HuH-7.5 (cell line): ENCODE measurements at regions not wholly inside any gene's neighbourhood (a gene's known extent, or its start where the extent isn't known, plus 50 kb on each side); places are given as distances from the start of the nearest gene placed in this dataset.
"Not testable (repeated sequence)": the region's sequence is repeated elsewhere in the genome, so short reads cannot be mapped to it uniquely, and the experiment has no call there.

ENCODE experiments used
- DNase-seq: peaks from one replicate; pipeline ENCODE4 v3.0.0; 2011; ENCODE audit warnings: low spot score

DNA sequence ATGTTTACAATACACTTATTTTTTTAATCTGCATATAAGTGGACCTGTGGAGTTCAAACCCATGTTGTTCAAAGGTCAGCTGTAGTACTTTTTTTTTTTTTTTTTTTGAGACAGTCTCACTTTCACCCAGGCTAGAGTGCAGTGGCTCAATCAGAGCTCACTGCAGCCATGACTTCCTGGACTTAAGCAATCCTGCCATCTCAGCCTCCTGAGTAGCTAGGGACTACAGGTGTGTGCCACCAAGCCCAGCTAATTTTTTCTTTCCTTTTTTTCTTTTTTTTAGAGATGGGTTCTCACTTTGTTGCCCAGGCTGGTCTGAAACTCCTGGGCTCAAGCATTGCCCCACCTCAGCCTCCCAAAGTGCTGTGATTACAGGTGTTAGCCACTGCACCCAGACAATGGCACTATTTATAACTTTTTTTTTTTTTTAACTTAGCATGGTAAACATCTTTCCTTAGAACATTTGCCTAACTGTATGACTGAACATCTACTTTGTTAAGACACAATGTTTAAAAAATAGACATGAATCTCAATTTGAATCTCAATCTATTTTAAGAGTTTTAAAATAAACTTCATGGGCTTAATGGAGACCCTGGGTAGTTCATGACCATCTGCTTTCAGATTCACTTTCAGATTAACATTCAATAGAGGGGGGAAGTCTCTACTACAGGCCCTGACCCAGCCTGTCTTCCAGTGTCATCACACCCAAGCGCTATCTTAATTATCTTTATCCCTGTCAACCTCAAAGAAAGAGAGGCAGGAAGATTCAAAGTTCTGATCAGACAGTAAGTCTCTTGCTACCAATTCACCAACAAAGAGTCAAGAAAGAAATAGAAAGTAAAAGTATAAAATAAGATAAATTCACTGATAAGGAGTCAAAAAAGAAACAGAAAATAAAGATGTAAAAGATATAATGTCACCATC lies 97.7 kb upstream of the DOCK9 start:
- no peak for DNase-seq

DNA sequence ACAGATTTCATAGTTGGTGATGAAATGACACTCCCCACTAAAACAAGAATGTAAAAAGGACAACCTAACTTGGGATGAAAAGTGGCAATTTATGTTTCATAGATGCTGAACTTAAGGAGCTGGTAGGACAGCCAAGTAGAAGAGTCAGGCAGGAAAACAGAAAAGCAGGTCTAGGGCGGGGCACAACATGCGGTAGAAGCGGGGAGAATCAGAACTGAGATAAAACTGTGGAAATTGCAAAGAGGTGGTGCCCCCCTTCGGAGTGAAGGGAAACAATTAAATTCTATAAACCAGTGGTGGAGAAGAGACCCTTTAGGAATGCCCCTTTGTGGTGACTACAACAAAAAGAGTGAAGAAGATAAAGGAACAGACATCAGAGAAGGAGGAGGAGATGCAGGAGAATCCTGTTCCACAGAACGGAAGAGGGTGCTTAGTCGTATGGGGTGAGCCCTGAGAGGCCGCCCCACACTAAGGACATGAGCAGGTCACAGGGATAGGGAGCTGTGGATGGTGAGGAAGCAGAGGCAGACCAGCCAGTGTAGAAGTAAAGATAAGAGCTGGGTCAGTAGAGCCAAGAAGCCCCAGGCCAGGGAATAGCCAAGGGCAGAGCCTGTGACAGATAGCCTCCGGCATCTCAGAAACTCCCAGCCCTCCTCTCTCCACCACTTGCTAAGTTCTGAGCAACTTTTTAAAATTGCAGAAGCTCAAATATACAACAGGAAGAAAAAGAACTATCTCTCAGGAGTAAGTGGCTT lies 100.3 kb upstream of the DOCK9 start:
- DNase-seq = no peak

DNA sequence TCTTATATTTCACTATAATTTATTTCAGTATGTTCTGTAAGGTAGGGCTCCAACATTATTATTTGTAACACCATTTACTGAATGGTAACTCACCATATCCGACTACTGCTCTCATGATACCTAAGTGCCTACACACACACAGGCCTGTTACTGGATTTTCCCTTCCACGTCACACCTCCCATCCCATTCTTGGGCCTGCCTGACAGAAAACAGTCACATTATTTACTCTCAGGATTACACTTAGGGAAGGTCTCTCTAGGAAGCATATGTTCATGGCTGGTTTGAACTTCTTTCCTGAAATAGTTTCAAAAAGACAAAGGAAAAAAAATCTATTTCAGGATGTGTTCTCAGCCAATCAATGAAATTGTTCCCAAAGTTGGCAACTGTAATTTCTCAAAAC lies 102.3 kb upstream of the DOCK9 start:
- no peak for DNase-seq

DNA sequence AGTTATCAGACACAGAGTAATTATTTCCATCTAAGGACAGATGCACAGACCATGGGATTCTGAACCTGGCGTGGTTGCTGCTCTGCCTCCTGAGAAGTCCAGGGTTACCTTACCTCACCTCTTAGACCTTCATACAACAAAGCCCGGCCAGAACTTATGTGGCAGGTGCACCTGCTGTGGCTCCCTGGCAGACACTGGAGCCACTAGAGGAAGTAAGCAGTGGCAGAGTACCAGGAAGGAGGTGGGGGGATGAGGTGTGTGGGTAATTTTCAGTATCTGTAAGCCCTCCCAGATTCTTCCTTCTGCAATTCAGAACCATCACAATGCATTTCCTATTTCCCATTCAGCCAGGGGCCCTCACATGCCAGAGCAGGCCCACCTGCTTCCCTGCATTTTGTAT lies 106.1 kb upstream of the DOCK9 start:
- no peak for DNase-seq

DNA sequence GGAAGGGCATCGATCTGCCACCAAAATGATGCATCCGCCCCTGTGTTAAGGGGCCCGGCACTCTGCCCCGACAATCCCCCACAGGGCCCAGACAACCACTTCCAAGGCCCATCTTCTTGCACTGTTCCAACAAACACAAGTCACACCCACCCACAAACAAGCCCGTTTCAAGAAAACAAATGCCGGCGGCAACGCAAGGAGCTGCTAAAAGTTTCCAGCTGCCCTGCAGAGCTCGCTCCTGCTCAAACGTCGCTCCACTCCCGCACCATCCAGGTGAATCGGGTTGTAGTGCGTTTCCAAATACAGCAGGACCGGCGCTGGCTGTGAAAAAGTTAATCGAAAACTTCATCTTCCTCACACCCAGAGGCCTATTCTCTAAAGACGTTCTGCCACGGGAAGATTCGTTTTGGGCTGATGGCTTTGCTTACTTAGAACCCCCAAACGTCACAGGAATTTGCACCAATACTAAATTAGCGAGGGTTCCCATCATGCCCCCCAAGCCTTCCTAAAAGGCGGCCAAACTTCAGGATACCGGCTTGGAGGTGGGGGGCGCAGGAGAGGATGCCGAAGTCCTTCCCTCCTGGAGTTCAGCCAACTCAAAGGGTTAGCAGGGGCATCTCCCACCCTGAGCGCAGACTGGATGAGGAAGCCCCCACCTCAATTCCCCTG lies 107.4 kb upstream of the DOCK9 start:
- no peak for DNase-seq

DNA sequence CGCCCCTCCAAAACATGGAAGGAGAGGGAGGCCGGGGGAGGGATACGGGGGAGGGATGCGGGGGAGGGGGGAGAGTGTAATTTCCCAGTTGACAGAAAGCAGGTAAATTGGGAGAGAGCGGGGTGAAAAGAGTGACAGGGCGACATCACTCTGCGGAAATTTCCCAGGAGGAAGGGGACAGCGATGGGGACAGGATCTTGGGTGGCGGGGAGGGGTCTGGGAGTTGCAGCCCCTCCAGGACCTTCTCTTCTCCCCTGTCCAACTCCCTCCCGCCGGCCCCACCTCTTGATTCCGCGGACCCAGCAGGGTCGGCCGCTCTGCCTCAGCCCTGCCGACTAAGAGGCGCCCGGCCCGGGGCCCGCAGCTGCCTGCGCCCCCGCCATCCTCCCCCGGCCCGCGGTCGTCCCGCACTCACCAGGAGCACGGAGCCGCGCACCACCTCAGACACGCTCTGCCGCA lies 108.0 kb upstream of the DOCK9 start:
- peak; percentile 22 for DNase-seq

DNA sequence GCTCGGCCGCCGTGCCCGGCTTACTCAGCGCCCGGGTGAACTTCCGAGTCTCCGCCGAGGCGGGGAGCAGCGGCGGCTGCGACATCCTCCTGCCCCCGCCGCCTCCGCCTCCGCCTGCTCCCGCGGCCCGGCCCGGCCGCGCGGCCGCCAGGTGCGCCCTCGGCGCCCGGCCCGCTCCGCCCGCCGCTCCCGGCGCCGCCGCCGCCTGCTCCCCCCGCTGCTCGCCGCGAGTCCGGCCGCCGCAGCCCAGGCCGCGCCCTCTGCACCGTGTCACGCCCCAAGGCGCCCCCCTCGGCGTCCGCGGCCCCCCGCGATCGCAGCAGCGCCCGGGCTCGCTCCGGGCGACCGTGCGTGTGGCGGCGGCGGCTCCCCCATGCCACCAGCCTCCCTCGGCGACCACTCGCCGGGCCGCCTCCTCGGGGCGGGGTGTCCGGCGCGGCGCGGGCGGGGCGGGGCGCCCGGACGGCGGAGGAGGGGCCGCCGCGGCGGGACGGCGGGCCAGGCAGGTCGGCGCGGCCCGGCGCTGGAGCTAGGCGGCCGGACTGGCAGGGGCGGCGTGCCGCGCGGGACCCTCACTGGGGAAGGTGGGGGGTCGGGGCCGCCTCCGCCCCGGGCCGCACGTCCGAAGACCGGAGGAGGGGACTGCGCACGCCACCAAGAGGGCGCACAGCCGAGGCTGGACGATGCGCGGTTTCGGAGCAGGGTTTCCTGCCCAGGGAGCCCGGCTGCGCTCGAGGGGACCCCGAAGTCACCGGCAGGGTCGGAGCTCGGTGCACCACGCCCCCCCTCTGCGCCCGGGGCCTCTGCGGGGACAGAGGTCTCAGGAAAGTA lies 108.6 kb upstream of the DOCK9 start:
- peak; percentile 51 for DNase-seq

DNA sequence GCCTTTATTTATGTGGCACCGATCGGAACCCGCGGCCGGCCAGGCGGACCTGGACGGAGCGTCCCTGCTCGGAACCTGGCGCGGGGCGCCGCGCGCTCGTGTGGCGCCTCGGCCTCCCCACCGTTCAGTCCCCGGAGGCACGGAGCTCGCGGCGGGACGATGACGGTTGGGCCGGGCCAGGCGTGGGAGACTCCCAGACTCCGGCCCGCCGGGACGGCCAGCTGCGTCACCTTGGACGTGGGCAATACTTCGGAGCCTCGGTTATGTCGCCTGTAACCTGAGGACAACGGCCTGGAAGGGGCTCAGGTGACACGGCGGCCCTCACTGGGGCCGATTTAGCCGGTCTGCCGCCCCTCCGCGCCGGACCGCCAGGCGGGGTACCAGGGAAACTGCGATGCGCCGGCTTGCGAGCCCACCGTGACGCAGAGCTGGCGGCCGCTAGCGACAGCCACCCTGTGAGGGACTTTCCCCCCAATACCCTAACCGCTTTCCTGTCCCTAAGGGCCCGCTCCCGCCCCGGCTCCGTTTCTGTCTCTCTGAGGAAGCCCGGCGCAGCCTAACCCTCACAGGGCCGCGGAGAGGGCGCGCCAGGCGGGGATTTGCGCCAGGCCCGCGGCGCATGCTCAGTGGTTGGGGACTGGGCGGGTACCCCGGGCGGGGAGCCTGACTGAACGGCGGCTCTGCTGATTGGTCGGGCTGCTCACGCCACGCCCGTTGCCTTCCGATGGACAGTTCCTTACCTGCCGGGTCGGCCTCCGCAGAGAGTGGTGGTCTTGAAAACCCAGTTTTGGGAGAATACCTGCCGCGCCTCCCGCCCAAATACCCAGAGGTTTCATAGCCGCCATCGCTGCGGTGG lies 109.5 kb upstream of the DOCK9 start:
- DNase-seq = peak; percentile 94

DNA sequence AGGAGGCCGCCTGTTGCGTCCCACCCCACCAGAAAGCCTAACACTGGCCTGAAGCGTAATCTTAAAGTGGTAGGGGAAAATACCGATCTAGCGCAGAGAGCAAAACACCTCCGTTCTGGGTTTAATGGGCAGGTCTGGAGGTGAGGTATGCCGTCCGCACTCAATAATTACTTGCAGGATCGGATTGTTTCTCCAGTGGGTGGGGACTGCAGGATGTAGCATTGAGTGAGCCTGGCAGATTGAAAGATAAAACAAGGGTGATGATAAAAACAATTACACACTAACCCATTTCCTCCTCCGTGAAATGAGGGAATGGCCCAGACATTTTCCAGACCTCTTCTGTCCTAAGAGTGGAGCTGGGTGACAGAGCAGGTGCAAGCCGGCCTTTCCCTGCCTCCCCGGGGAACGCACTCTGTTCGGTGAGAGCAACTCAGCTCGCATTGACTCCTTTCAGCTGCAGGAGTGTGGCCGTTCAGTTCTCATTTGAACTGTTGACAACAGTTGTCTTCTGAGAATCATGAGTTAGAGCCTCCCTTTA lies 110.2 kb upstream of the DOCK9 start:
- DNase-seq = peak; percentile 23

DNA sequence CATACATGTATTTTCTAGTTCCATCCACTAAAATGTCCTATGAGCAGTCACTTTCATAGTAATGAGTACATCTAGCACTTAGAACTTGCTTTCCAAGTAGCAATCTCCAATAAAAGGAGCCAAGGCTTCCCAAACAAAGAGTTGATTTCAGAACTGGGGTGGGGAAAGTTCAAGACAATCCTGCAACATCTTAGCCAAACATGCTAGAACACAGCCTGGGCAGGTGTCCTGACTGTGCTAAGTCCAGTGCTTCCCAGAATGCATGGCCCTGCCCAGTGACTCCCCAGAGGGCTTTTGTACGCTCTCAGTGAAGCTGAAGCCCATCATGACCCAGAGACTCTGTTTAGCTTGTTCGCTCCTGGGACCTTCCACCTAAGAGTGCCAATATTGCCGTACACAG lies 106.7 kb upstream of the UBAC2 start:
- no peak for DNase-seq

DNA sequence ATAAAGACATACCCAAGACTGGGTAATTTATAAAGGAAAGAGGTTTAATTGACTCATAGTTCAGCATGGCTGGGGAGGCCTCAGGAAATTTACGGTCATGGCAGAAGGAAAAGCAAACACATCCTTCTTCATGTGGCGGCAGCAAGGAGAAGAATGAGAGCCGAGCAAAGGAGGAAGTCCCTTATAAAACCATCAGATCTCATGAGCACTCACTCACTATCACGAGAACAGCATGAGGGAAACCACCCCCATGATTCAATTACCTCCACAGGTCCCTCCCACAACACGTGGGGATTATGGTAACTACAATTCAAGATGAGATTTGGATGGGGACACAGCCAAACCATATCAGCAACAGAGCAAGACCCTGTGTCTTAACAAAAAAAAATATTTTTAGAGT lies 98.8 kb upstream of the UBAC2 start:
- not testable (repeated sequence) for DNase-seq

DNA sequence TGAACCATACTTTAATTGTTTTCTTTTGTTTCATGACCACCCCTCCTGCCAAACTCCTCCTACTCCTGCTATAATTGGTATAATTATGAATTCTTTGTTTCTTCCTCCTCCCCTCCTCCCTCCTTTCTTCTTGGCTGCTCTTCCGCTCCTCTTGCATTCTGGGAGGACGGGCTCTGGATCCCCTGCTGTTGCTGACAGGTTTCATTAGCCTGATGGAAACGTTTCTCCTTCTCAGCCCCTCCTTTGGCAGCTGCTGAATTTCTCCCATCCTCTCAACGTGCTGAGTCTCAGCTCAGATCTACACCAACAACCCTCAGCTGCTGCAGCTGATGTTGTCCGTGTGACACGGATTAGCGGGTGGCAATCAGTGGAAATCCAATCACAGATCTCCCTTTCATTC lies 97.1 kb upstream of the UBAC2 start:
- DNase-seq = no peak

DNA sequence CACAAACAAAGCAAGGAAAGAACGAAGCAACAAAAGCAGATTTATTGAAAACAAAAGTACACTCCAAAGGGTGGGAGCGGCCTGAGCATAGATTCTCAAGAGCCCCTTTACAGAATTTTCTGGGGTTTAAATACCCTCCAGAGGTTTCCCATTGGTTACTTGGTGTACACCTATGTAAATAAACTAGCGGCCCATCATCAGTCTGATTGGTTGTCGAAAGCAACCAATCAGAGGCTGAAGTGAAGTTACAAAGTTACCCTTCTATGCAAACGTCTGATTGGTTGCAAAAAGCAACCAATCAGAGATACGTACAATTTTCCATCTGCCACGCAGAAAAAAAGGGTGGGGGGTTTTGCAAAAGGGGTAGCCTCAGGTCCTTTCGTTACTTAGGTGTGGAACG lies 96.3 kb upstream of the UBAC2 start:
- DNase-seq = no peak

DNA sequence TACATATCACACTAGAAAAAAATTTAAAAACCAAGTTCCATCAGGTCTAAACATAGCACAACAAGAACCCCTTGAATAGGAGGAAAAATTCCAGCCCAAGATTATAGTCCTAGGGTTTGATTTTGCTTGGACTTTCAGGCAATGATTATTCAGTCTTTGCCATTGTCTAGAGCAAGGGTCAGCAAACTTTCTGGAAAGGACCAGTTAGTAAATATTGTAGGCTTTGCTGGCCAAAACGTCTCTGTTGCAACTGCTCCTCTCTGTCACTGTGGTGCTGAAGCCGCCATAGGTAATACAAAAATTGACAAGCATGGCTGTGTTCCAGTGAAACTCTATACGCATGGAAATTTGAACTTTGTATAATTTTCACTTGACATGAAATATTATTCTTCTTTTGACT lies 95.5 kb upstream of the UBAC2 start:
- no peak for DNase-seq

DNA sequence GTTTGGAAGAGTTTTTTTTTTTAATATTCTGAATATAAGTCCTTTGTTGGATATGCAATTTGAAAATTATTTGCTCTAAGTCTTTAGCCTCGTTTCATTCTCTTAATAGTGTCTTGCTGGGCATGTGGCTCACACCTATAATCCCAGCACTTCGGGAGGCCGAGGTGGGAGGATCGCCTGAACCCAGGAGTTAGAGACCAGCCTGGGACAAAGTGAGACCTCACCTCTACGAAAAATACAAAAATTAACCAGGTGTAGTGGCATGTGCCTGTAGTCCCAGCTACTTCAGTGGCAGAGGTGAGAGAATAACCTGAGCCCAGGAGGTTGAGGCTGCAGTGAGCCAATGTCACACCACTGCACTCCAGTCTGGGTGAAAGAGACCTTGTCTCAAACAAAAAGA lies 87.3 kb upstream of the UBAC2 start:
- DNase-seq = no peak

DNA sequence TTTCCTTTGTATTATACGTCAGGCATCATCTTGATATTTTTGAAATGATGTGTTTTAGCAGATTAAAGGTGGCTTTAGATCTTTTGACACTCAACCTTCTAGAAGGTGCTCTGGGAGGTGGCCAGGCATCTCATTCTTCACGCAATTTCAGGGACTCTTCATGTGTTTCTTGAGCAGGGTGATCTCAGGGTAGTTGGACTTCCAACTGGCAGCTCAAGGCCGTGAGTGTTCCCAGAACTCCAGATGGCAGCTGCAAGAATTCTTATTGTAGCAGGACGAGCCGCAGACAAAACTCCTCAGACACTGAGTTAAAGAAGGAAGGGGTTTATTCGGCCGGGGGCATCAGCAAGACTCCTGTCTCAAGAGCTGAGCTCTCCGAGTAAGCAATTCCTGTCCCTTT lies 82.5 kb upstream of the UBAC2 start:
- DNase-seq = no peak

DNA sequence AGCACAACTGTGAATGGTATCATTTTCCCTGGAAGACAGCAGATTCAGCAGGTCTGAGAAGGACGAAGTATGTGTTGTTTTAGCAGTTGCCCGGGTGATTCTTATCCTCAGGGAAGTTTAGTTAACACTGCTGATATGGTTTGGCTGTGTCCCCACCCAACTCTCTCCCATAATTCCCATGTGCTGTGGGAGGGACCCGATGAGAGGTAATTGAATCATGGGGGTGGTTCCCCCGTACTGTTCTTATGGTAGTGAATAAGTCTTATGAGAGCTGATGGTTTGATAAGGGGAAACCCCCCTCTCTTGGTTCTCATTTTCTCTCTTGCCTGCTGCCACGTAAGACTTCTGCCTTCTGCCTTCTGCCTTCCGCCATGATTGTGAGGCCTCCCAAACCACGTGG lies 81.0 kb upstream of the UBAC2 start:
- DNase-seq = no peak

DNA sequence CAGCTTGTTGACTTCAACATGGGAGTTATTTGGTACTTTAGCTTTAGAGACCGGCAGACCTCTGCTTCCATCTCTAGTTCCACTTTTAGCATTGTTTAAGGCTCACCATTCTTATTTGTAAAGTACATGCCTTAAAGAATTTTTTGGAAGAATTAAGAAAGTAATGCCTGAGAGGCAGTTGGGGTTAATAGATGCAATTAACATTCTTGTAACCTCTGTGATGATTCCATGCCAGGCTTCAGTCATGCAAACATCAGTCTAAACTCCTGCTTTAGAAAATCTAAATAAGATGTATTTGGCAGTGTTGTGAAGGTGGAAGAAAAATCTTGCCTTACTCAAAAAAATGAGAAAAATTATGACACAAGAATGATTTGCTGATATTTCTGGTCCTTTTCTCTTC lies 79.9 kb upstream of the UBAC2 start:
- no peak for DNase-seq

DNA sequence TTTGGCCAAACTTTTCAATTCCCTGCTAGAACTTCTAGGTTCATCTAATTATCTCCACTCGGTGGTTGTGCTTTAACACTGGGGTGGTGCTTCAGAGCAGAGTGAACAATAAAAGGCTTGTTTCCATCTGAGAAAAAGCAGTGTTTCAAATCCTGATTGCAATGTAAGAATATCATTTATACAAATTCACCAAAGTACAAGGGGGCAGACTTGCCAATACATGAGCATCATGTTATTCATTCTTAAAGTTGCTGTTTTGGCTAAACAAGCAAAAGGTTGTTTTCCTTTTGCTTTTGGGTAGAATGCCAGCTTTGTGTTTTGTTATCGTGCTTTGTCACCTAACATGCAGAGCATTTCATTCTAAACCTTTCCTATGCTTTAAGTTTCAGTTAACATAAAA lies 78.5 kb upstream of the UBAC2 start:
- no peak for DNase-seq
